Liver (tissue), 8 donors: ENCODE measurements at regions not wholly inside any gene's neighbourhood (a gene's known extent, or its start where the extent isn't known, plus 50 kb on each side); places are given as distances from the start of the nearest gene placed in this dataset.

Experiments
- DNase-seq: peaks from one replicate; pipeline ENCODE4 v3.0.0-alpha.2; 2017; ENCODE audit warnings: low spot score
- H3K27ac ChIP-seq, 2 donors: one replicate each; pipeline ENCODE4 v1.7.0; 2013; ENCODE audit warnings: inconsistent platforms in 2 of 2, low read length in 2 of 2, control low read depth in 1 of 2, low read depth in 1 of 2, mild to moderate bottlenecking in 1 of 2
- H3K27me3 ChIP-seq, 4 donors: one replicate each; pipeline versions ENCODE4 v1.6.1 to v1.7.0; 2013; ENCODE audit warnings: low read length in 3 of 4, inconsistent platforms in 1 of 4, mild to moderate bottlenecking in 1 of 4, moderate library complexity in 1 of 4; ENCODE audit not compliant: control insufficient read depth in 4 of 4, insufficient read depth in 4 of 4
- H3K36me3 ChIP-seq, 4 donors: one replicate each; pipeline versions ENCODE4 v1.6.1 to v1.7.0; 2013; ENCODE audit warnings: low read length in 3 of 4, mild to moderate bottlenecking in 3 of 4, low read depth in 1 of 4, moderate library complexity in 1 of 4; ENCODE audit not compliant: control insufficient read depth in 4 of 4, insufficient read depth in 3 of 4
- H3K4me1 ChIP-seq, 4 donors: one replicate each; pipeline versions ENCODE4 v1.6.1 to v1.7.0; 2013; ENCODE audit warnings: low read length in 3 of 4, mild to moderate bottlenecking in 3 of 4, moderate library complexity in 1 of 4; ENCODE audit not compliant: control insufficient read depth in 4 of 4, insufficient read depth in 4 of 4
- H3K4me3 ChIP-seq, 3 donors: one replicate each; pipeline versions ENCODE4 v1.6.1 to v1.7.0; 2013; ENCODE audit warnings: low read length in 3 of 3, control low read depth in 1 of 3, low read depth in 1 of 3, mild to moderate bottlenecking in 1 of 3
- H3K9ac ChIP-seq, 2 donors: one replicate each; pipeline ENCODE4 v1.7.0; 2013; ENCODE audit warnings: low read length in 2 of 2, mild to moderate bottlenecking in 2 of 2, moderate library complexity in 2 of 2, control low read depth in 1 of 2, low read depth in 1 of 2
- H3K9me3 ChIP-seq, 4 donors: one replicate each; pipeline versions ENCODE4 v1.6.1 to v1.7.0; 2013; ENCODE audit warnings: low read length in 3 of 4; ENCODE audit not compliant: control insufficient read depth in 4 of 4
- CTCF ChIP-seq: fragments of 150-350 bp; IDR thresholded peaks from 2 replicates; pipeline ENCODE4 v1.5.1; 2017; ENCODE audit warnings: improper control_type of control experiment, low read depth, low read length; ENCODE audit not compliant: missing input control
- EGR1 ChIP-seq, 2 donors: IDR thresholded peaks; 2 replicates each; pipeline ENCODE4 v1.6.1; 2016 to 2018; ENCODE audit warnings: antibody characterized with exemption in 2 of 2, low read depth in 2 of 2
- FOXA1 ChIP-seq: IDR thresholded peaks from 2 replicates; pipeline ENCODE4 v1.6.1; 2016; ENCODE audit warnings: antibody characterized with exemption
- FOXA2 ChIP-seq: IDR thresholded peaks from 2 replicates; pipeline ENCODE4 v1.6.1; 2016; ENCODE audit warnings: antibody characterized with exemption
- GABPA ChIP-seq, 2 donors: IDR thresholded peaks in 1 of 2; conservative IDR thresholded peaks in 1 of 2; 2 replicates each; pipeline ENCODE4 v1.6.1; 2016; ENCODE audit warnings: antibody characterized with exemption in 2 of 2, mild to moderate bottlenecking in 1 of 2, moderate library complexity in 1 of 2
- MAX ChIP-seq: IDR thresholded peaks from 2 replicates; pipeline ENCODE4 v1.6.1; 2016; ENCODE audit warnings: antibody characterized with exemption
- NR2F2 ChIP-seq: IDR thresholded peaks from 2 replicates; pipeline ENCODE4 v1.6.1; 2016; ENCODE audit warnings: antibody characterized with exemption
- RXRA ChIP-seq, 2 donors: IDR thresholded peaks; 2 replicates each; pipeline ENCODE4 v1.6.1; 2017 to 2018; ENCODE audit warnings: antibody characterized with exemption in 2 of 2, mild to moderate bottlenecking in 1 of 2
- SP1 ChIP-seq: IDR thresholded peaks from 2 replicates; pipeline ENCODE4 v1.6.1; 2018; ENCODE audit warnings: antibody characterized with exemption, mild to moderate bottlenecking
- TAF1 ChIP-seq: conservative IDR thresholded peaks from 2 replicates; pipeline ENCODE4 v1.6.1; 2016; ENCODE audit warnings: antibody characterized with exemption, mild to moderate bottlenecking
- ZBTB33 ChIP-seq: IDR thresholded peaks from 2 replicates; pipeline ENCODE4 v1.6.1; 2016; ENCODE audit warnings: antibody characterized with exemption
- WGBS: extraction: QIAGEN DNeasy Blood & Tissue Kit; methylation state at CpG from one replicate; pipeline ENCODE4 v1.1.7; 2013; 5-methylcytosine and 5-hydroxymethylcytosine counted together
- donor health status: healthy.
- donor health status: healthy.
- donor health status: healthy.
- donor health status: healthy.
- donor health status: healthy.

- 66% methylated on average over 12 of the region's 12 CpGs for WGBS
- Histone ChIP-seq H3K27ac (no peak overlapping the region), H3K4me1 (no peaks in the 10 kb centered on the region), H3K4me3 (no peak overlapping the region), H3K9ac (no peak overlapping the region), H3K27me3 (no peaks in the 10 kb centered on the region), H3K9me3 (no peaks in the 10 kb centered on the region), H3K36me3 (no peaks in the 10 kb centered on the region)
- no peak for TF ChIP-seq CTCF
- no peak for DNase-seq
Observed at GRCh38 chr10:42979721-42980467, 97.0 kb upstream of the RET start.

GRCh38 chr10:42980553-42981357, 96.1 kb upstream of the RET start:
- no peak overlapping the region for H3K27ac ChIP-seq
- DNase-seq: no peak

GRCh38 chr10:42981358-42982236, 95.3 kb upstream of the RET start:
- H3K27ac ChIP-seq: no peak overlapping the region
- H3K9ac ChIP-seq: no peak overlapping the region
- peak; percentile 28 for DNase-seq
- no peaks in the 10 kb centered on the region for H3K4me1 ChIP-seq
- no peak overlapping the region for H3K4me3 ChIP-seq
- TF ChIP-seq MAX: no peak
- TF ChIP-seq TAF1: no peak
- no peak for TF ChIP-seq NR2F2
- TF ChIP-seq ZBTB33: no peak
- 82% methylated on average over 26 of the region's 26 CpGs for WGBS
- H3K27me3 ChIP-seq: no peaks in the 10 kb centered on the region
- H3K9me3 ChIP-seq: no peaks in the 10 kb centered on the region
- no peaks in the 10 kb centered on the region for H3K36me3 ChIP-seq

More at GRCh38 chr10:42980553-42981357, 96.1 kb upstream of the RET start:
- 87% methylated on average over 15 of the region's 15 CpGs for WGBS
- Histone ChIP-seq H3K27me3 (no peaks in the 10 kb centered on the region), H3K4me1 (no peaks in the 10 kb centered on the region), H3K36me3 (no peaks in the 10 kb centered on the region), H3K9me3 (no peaks in the 10 kb centered on the region), H3K4me3 (no peak overlapping the region), H3K9ac (no peak overlapping the region)
- TF ChIP-seq GABPA (IDR thresholded peaks at IDR 0.05 in 1 of 2, conservative IDR thresholded peaks at IDR 0.05 in 1 of 2) (no peak), SP1 (no peak), FOXA1 (no peak), EGR1 (IDR thresholded peaks at IDR 0.05; ENCODE audit: low read depth in 2 of 2) (no peak), RXRA (IDR thresholded peaks at IDR 0.05) (no peak), MAX (no peak), FOXA2 (no peak)
